ENCODE measurements at regions not wholly inside any gene's neighbourhood (a gene's known extent, or its start where the extent isn't known, plus 50 kb on each side); places are given as distances from the start of the nearest gene placed in this dataset.

DNA sequence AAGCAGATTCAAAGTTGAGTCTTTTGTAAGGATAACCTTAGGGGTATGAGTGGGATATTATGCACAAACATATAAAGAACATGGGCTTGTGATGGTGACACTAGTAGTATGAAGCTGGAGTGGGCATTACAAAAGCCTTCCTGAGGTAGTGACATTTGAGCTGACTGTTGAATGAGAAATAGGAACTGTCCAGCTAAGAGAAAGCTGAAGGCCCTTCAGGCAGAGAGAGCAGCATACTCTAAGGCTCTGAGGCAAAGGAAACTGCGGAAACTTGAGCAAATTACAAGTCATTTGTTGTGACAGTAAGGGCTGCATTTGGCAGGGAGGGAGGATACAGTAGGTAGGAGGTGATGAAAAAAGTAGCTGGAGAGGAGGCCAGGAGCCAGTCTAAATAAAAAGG, 190.7 kb upstream of the CD96 start:
- DNase-seq (ENCODE audit: low read depth in 2 of 2) = no peak

DNA sequence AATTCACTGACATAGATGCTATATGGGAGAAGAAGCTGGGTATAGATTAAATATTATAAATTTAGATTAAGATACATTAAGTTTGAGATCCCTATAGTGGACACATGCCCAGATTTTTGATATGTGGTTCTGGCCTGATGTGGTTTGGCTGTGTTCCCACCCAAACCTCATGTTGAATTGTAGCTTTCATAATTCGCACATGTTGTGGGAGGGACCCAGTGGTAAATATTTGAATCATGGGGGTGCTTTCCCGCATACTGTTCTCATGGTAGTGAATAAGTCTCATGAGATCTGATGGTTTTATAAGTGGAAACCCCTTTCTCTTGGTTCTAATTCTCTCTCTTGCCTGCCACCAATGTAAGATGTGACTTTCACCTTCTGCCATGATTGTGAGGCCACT, 189.4 kb upstream of the CD96 start:
- DNase-seq (ENCODE audit: low read depth in 2 of 2) = no peak

DNA sequence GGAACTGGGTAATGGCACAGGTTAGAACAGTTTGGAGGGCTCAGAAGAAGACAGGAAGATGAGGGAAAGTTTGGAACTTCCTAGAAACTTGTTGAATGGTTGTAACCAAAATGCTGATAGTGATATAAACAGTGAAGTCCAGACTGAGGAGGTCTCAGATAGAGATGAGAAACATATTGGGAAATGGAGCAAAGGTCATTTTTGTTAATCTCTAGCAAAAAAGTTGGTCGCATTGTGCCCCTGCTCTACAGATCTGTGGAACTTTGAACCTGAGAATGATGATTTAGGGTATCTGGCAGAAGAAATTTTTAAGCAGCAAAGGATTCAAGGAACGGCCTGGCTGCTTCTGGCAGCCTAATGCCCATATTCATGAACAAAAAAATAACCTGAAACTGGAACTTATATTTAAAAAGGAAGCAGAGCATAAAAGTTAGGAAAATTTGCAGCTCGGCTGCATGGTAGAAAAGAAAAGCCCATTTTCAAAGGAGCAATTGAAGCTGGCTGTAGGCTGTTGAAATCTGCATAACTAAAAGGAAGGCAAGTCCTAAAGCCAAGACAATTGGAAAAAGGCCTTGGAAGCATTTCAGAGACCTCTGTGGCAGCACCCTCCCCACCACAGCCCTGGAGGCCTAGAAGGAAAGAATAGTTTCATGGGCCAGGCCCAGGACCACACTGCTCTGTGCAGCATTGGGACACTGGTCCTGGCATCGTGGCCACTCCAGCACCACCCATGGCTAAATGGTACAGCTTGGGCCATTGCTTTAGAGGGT, 182.6 kb upstream of the CD96 start:
- DNase-seq (ENCODE audit: low read depth in 2 of 2) = no peak

DNA sequence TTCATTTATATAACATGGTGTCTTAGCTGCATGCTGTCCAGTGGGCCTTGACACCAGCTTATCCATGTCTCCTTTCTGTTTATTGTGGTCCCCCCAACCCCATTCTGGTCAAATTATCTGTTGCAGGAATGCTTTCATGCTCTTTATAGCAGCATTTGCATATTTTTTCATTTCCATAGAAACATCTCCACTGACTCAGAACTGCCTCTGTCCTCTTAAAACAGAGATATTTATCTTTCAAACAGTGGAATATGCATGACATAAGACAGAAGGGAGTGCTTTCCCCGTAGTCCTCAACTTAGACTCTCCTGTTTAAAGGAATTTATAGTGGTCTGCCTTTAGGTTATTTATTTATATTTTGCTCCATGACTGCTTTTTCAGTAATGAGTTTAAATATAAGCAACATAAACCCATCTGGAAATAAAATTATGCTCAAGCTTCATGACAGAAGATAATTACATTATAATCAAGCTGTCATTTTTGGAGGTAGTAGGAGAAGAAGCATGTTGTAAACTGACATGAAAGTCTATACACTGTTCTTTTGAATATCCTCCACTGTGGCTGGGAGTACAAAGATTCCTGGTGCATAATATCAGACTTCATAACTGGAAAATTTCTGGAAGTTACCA, 179.5 kb upstream of the CD96 start:
- no peak for DNase-seq (ENCODE audit: low read depth in 2 of 2)

DNA sequence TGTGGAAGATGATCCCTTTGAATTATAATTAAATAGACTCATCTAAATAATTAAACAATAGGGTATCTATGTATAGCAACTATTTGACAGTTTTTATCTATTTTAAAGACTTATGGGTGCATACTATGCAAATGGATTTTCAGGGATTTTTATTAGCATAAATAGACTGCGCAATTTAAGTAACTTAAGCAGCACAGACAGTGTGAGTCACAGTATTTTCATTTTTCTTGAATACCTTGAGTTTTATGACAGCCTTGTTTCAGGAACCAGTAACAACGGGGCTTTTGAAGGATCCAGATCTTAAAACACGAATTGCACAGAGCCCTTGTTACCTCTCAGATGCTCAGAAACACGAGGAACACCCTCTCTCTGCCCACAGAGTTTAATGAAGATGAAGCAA, 175.5 kb upstream of the CD96 start:
- no peak for DNase-seq (ENCODE audit: low read depth in 2 of 2)

DNA sequence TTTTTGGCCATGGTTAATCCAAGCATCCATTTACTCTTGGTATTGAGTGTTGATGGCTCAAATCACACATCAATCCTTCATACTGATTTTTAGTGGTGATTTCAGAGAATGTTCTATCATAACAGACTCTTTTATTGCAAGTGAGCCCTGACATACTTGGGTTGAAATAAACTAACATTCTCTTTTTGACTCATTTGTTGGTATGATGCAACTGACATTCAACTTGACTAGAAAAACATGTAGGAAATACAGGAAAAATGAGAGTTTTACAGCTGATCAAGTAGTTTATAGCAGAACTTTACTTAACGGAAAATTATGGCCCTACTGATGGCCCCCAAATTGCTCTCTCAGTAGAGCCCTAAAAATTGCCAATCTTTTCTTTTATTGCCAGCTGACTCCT, 173.9 kb upstream of the CD96 start:
- no peak for DNase-seq (ENCODE audit: low read depth in 2 of 2)

DNA sequence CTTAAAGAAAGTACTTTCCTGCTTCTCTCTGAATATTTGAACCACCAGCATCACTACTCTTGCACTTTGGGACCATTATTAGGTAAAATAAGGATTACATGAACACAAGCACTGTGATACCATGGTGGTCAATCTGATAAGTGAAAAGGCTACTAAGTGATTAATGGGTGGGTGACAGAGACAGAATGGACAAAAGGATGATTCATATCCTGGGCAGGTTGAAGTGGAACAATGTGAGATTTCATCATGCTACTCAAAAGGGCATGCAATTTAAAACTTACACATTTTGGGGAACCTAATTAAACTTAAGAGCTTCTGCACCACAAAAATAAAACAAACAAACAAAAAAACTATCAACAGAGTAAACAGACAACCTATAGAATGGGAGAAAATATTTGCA, 172.0 kb upstream of the CD96 start:
- no peak for DNase-seq (ENCODE audit: low read depth in 2 of 2)

DNA sequence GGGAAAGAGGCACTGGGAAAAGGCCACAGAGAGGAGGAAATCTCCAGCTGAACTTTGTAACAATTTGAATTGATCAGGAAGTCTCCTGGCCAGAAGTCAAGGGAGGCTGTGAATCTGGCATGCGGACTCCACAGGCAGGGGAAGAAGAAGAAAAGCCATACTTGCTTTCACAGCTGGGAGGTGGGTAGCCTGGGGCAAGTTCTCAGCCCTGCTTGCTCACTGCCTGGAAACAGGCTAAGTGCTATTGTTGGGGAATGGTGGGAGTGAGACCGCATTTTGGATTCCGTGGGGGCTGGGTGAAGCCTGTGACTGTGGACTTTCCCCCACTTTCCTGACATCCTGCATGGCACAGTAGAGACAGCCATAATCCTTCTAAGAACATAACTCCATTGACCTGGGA, 168.8 kb upstream of the CD96 start:
- no peak for DNase-seq (ENCODE audit: low read depth in 2 of 2)

DNA sequence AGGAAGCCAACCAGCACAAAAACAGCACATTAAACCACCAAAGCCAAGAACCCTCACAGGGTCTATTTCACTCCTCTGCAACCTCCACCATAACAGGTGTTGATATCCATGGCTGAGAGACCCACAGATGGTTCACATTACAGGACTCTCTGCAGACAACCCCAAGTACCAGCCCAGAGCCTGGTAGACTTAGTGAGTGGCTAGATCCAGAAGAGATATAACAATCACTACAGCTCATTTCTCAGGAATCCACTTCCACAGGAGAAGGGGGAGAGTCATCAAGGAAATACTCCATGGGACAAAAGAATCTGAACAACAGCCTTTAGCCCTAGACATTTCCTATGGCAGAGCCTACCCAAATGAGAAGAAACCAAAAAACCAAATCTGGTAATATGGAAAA, 168.1 kb upstream of the CD96 start:
- DNase-seq (ENCODE audit: low read depth in 2 of 2) = no peak

DNA sequence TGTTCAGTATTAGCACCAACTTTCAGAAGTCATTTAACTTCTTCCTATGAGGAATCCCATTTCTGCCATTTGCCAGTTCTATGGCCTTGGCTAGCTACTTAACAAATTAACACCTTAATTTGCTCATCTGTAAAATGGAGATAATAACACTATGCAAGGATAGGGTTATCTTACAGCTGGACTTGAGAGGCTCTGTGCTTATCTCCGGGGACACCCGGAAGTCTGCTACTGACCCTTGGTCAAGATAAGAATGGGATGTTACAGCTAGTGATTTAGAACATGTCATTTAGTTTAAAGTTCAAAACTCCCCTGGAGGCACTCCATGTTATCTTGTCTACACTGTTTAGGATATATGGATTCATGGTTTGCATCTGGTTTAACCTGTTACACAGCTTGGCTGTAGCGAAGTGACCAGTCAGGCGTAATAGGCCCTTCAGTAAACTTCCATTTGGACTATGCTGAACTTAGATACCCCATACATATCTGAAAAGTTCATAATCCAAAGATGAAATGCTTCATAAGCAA, 156.0 kb upstream of the CD96 start:
- no peak for DNase-seq (ENCODE audit: low read depth in 2 of 2)

DNA sequence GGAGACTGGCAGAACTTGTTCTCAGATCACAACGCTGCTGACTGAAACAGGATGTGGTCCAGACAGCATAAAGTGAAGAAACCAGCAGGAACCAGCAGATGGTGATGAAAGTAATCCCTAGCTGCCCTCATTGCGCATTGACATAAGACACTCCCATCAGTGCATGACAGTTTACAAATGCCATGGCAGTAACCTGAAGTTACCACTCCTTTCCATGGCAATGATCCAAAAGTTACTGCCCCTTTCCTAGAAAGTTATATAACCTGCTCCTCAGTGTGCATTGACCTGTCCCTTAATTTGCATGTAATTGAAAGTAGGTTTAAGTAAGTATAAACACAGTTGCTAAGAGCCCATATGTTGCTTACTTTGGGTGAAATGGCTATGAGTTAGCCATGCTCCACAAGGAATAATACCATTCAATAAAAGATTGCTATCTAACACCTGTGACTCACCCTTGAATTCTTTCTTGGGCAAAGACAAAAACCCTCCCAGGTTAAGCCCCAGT, 149.1 kb upstream of the CD96 start:
- no peak for DNase-seq (ENCODE audit: low read depth in 2 of 2)

DNA sequence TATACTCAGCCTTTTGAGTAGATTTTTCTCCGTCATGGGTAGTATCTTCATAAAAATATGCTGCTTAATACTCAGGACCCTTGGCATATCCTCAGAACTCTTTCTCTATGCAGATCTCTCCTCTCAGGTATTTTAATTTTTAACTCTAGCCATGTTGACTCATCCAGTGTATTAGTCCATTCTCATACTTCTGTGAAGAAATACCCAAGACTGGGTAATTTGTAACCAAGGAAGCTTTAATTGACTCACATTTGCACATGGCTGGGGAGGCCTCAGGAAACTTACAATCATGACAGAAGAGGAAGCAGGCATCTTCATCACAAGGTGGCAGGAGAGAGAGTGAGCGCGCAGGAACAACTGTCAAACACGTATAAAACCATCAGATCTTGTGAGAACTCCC, 129.3 kb upstream of the CD96 start:
- no peak for DNase-seq (ENCODE audit: low read depth in 2 of 2)

DNA sequence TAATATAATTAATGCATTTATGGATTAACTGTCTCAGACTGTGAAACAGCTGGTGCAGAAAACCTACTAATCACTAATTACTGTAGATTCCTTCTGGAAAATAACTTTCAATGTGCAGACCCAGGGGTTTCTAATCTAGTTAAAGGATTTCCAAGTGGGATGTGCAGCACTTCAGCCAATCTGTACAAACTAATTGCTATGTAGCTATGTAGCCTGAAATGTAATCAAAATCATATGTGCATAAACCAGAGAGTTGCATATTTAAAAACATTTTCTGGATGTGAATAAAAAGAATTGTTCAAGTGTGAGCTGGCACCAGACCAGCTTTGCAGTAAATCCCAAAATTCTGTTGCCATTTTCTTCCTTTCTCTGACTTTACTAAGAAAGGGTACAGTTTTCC, 127.5 kb upstream of the CD96 start:
- DNase-seq (ENCODE audit: low read depth in 2 of 2) = peak; percentile 2 to 14

DNA sequence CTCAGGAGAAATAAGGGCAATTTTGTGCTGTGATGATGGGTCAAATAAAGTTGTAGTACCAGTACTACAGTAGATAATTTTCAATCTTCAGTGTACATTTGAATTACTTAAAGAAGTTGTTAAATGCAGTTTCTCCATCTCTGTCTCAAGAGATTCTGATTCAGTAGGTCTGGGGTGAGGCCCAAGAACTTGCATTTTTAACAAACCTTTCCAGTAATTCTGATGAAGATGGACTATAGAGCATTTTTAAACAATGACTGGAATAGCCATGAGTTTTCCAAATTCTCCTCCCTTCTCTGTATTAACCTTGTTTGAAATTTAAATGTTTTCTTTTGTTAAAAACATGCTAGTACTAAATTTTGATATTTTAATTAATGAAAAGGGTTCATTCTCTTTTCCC, 127.0 kb upstream of the CD96 start:
- no peak for DNase-seq (ENCODE audit: low read depth in 2 of 2)

DNA sequence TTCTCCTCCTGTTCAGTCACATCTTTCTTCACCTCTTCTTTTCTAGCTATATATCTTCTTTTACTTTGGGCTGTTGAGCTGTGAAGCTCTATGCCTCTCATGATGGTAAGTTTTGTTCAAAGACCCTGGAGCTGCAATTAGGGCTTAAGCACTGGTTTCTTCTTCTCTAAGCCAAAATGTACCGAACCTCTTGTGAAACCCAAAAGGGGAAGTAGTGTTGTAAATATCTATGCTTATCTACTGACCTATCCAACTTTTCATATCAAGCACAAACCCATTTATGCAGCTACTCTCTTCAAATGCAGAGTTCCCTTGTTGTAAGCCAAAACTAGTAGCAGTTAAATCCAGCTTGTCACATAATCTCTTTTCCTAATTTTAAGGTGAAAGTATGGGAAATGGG, 123.6 kb upstream of the CD96 start:
- no peak for DNase-seq (ENCODE audit: low read depth in 2 of 2)

DNA sequence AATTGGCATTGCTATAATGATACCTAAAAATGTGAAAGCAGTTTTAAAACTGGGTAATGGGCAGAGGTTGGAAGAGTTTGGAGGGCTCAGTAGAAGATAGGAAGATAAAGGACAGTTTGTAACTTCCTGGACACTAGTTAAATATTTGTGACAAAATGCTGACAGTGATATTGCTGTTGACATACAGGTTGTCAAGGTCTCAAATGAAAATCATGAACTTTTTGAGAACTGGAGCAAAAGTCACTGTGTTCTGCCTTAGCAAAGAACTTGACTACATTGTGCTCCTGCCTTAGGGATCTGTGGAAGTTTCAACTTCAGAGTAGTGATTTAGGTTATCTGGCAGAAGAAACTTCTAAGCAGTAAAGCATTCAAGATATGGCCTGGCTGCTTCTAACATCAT, 113.7 kb upstream of the CD96 start:
- DNase-seq (ENCODE audit: low read depth in 2 of 2) = no peak

DNA sequence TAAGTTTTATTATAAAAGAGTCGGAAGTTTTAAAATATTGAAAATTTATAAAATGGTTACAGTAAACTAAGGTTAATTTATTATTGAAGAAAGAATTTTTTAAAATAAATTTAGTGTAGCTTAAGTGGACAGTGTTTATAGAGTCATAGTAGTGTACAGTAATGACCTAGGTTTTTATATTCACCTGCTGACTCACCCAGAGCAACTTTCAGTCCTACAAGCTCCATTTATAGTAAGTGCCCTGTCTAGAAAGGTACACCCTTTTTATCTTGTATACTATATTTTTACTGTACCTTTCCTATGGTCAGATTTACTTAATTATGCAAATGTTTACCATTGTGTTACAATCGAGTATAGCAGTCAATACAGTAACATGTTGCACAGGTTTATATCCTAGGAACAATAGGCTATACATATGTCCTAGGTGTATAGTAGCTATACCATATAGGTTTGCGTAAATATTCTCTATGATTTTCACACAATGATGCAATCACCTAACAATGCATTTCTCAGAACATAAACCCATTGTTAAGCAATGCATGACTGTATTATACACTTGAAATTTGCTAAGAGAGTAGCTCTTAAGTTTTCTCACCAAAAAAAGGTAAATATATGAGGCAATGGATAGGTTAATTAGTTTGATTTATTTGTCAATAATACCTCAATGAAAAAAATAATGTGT, 106.9 kb upstream of the CD96 start:
- DNase-seq (ENCODE audit: low read depth in 2 of 2) = no peak

DNA sequence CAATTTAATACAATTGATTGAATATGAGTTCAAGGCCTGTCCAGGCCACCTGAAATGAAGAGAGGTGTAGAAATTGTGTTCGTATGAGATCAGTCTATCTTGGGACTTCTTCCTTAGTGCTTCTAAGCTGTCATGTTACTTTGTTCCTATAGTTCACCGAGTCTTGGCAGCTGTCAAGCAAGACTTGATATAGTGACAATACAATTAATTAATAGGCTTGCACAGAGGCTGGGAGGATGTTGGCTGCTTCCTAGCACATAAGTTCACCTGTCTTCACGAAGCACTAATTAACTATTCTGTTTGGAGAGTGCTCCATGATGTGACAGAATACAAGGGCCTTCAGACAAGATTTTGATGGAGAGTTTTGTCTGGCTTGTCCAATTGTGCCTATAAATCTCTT, 103.7 kb upstream of the CD96 start:
- no peak for DNase-seq (ENCODE audit: low read depth in 2 of 2)

DNA sequence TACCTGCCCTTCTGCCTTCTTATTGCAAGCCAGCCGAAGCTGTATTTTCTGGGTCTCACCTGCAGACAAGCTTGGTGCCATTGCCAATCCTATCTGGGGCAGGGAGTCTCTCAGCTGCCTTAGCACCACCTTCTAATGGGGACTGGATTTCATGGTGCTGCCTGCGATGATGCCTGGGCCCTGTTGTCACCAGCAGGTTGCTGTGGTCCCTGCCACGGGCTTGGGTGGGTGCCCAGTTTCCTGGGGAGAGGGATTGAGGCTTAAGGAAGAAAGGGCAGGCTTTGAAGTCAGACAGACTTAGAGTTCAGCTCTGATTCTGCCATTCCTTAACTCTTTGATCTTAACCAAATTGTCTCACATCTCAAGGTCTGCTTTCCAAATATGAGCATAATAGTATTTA, 87.4 kb upstream of the CD96 start:
- no peak for DNase-seq (ENCODE audit: low read depth in 2 of 2)

DNA sequence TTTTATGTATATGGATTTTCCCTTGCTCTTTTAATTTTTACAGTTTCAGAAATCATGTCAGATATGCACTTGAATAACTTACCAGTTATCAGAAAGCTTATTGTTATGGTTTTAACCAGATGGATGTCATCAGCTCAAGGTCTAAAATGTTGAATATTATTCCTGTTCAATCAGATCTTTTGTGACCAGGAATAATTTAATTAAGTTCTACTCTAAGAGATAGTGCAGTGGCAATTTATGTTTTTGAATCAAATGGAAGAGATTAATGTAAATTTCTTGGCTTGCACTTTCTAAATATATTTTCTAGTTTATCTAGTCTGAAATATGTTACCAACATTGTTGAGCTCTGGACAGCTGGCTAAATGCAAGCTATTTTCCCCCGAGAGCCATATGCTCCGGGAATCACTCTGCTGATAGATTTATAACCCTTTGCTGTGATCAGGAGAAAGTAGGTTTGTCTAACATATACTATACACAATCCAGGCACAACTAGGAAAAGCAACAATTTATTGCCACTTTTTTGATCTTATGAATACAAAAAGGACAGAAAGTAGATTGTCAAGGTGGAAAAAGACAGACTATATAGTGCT, 76.8 kb upstream of the CD96 start:
- DNase-seq (ENCODE audit: low read depth in 2 of 2) = no peak

DNA sequence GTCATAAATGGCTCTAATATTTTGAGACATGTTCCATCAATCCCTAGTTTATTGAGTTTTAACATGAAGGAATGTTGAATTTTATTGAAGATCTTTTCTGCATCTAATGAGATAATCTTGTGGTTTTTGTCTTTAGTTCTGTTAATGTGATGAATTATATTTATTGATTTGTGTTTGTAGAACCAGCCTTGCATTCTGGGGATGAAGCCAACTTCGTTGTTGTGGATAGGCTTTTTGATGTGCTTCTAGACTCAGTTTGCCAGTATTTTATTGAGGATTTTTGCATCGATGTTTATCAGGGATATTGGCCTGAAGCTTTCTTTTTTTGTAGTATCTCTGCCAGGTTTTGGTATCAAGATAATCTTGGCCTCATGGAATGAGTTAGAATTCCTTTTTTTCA, 72.0 kb upstream of the CD96 start:
- no peak for DNase-seq (ENCODE audit: low read depth in 2 of 2)

DNA sequence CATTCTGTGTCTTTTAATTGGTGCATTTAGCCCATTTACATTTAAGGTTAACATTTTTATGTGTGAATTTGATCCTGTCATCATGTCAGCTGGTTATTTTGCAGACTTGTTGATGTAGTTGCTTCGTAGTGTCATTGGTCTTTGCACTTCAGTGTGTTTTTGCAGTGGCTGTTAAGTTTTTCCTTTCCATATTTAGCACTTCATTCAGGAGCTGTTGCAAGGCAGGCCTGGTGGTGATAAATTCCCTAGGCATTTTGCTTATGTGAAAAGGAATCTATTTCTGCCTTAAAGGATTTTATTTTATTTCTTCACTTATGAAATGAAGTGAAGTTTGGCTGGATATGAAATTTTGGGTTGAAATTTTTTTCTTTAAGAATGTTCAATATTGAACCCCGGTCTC, 70.2 kb upstream of the CD96 start:
- no peak for DNase-seq (ENCODE audit: low read depth in 2 of 2)

DNA sequence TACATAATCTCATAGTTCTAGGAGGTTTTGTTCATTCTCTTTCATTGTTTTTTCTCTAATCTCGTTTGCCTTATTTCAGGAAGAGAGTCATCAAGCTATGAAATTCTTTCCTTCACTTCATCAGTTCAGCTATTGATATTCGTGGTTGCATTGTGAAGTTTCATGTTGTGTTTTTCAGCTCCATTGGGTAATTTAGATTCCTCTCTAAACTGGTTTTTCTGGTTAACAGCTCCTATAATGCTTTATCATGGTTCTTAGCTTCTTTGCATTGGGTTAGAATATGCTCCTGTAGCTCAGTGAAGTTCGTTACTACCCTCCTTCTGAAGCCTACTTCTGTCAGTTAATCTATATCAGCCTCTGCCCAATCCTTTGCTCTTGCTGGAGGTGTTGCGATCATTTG, 69.4 kb upstream of the CD96 start:
- no peak for DNase-seq (ENCODE audit: low read depth in 2 of 2)

Measured in fibroblast of skin of left quadriceps (primary cell).